Retinal pigment epithelial cell (primary cell): ENCODE measurements at regions not wholly inside any gene's neighbourhood (a gene's known extent, or its start where the extent isn't known, plus 50 kb on each side); places are given as distances from the start of the nearest gene placed in this dataset.

Experiments used
- DNase-seq: peaks from one replicate; pipeline ENCODE4 v3.0.0-alpha.2; 2010; ENCODE audit warnings: low read depth
- H3K4me3 ChIP-seq: 2 replicates; pipeline ENCODE4 v1.5.1; 2011; ENCODE audit warnings: mild to moderate bottlenecking, low read length, control low read depth, moderate library complexity
- TF ChIP-seq, protein P1 (sequence below): conservative IDR thresholded peaks from 2 replicates; pipeline ENCODE4 v1.5.1; 2011; ENCODE audit warnings: low read depth, low read length, control low read depth, inconsistent platforms

DNA sequence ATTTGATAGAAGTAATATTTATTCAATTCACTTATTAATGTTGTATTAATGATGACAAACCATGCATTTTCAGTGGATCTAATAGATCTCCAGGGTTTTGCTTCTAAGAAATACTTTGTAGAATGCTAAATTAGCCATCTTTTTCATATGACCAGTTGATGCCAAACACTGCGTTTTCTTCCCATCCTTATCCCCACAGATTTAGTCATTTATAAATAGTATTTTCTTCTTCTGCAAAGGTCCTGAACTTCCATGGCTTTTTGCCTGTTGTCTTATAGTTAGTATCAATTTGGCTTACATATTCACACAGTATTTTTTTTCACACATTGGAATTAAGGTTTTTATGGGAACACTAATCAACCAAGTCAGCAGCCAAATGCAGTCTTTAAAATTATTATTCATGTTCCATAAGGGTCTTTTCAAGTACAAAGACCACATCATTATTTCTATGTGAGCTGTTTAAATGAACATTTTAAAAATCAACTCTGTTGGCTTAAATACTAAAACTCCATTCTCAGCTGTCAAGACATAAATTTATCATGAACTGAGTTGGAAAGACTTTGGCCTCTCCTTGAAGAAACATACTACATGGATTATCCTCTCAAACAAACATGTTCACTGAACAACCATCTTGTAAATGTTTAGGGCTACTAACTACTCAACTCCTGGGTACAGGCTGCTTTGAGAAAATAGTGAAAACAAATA lies 1278.4 kb upstream of the FLRT2 start:
- no peak for DNase-seq
- H3K4me3 ChIP-seq, result no peak overlapping the region
- TF ChIP-seq, protein P1, sequence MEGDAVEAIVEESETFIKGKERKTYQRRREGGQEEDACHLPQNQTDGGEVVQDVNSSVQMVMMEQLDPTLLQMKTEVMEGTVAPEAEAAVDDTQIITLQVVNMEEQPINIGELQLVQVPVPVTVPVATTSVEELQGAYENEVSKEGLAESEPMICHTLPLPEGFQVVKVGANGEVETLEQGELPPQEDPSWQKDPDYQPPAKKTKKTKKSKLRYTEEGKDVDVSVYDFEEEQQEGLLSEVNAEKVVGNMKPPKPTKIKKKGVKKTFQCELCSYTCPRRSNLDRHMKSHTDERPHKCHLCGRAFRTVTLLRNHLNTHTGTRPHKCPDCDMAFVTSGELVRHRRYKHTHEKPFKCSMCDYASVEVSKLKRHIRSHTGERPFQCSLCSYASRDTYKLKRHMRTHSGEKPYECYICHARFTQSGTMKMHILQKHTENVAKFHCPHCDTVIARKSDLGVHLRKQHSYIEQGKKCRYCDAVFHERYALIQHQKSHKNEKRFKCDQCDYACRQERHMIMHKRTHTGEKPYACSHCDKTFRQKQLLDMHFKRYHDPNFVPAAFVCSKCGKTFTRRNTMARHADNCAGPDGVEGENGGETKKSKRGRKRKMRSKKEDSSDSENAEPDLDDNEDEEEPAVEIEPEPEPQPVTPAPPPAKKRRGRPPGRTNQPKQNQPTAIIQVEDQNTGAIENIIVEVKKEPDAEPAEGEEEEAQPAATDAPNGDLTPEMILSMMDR, result no peak

- DNase-seq, result no peak
- TF ChIP-seq, protein P1, result no peak
- no peak overlapping the region for H3K4me3 ChIP-seq
Measured at GRCh38 chr14:84252706-84253105, 1277.2 kb upstream of the FLRT2 start.

DNA sequence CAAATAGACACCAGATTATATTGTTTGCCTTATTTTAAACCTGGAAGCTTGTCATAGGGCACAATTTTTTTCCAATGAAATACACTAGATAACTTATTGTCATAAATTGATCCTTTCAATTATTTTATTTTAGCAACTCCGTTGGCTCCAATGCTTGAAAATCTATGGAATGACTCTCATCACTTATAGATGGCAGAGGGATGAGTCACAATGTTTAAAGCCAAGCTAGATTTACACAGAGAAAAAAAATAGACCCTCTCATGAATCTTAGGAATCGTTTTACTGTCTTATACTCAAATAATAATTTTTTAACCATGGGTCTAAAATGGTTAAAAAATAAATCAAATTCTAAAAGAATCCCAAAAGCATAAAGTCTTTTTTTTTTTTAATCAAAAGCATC lies 1276.6 kb upstream of the FLRT2 start:
- TF ChIP-seq, protein P1, result no peak
- no peak for DNase-seq
- H3K4me3 ChIP-seq, result no peak overlapping the region

GRCh38 chr14:84254290-84254689 lies 1275.7 kb upstream of the FLRT2 start:
- H3K4me3 ChIP-seq, result no peak overlapping the region
- TF ChIP-seq, protein P1, result no peak
- DNase-seq, result peak; percentile 30

DNA sequence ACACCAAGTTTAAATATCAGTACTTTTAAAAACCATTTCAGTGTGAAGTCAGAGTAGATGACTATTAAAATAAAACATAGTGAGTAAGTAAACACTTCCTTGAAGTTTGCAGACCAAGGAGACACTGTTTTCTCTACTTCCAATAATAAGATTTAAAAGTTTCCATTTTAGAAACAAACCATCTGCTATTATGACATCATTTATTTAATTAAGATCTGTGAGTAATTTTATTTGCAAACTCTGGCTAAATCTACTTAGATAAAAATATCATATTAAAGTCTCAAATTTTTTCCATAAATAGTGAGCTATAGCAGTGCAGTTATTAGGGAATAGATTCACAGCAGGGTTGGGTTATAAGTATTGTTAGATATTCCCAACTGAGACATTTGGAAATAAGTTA lies 1267.0 kb upstream of the FLRT2 start:
- no peak for DNase-seq
- H3K4me3 ChIP-seq, result no peak overlapping the region
- TF ChIP-seq, protein P1, result no peak

GRCh38 chr14:84272290-84272721 lies 1257.6 kb upstream of the FLRT2 start:
- H3K4me3 ChIP-seq, result no peak overlapping the region
- TF ChIP-seq, protein P1, result no peak
- DNase-seq, result no peak

- TF ChIP-seq, protein P1, result no peak
- no peak overlapping the region for H3K4me3 ChIP-seq
- no peak for DNase-seq
Measured at GRCh38 chr14:84273181-84273580, 1256.8 kb upstream of the FLRT2 start.
